ENCODE measurements at regions not wholly inside any gene's neighbourhood (a gene's known extent, or its start where the extent isn't known, plus 50 kb on each side); places are given as distances from the start of the nearest gene placed in this dataset.

DNA sequence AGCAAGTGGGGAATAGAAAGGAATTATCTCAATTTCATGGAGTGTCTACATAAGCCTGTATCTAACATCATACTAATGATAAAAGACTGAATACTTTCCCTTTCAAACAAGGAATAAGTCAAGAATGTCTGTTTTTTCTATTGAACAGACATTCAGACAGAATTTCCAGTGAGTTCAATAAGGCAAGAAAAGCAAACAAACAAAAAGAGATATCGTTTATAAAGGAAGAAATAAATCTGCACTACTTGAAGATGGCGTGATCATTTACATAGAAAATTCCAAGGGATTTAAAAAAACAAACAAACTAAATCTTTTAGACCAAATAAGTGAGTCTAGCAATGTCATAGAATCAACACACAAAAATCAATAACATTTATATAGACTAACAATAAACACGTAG lies 273.1 kb upstream of the FOXG1 start:
- no peak for DNase-seq (ENCODE audit: low read depth)
- Histone ChIP-seq H3K27me3 (ENCODE audit: control insufficient read depth, insufficient read depth, low read length) (no peaks in the 10 kb centered on the region), H3K36me3 (ENCODE audit: control insufficient read depth, insufficient read depth, low read length) (no peaks in the 10 kb centered on the region), H3K4me3 (ENCODE audit: low read depth, low read length) (no peak overlapping the region)
- TF ChIP-seq, protein P1, sequence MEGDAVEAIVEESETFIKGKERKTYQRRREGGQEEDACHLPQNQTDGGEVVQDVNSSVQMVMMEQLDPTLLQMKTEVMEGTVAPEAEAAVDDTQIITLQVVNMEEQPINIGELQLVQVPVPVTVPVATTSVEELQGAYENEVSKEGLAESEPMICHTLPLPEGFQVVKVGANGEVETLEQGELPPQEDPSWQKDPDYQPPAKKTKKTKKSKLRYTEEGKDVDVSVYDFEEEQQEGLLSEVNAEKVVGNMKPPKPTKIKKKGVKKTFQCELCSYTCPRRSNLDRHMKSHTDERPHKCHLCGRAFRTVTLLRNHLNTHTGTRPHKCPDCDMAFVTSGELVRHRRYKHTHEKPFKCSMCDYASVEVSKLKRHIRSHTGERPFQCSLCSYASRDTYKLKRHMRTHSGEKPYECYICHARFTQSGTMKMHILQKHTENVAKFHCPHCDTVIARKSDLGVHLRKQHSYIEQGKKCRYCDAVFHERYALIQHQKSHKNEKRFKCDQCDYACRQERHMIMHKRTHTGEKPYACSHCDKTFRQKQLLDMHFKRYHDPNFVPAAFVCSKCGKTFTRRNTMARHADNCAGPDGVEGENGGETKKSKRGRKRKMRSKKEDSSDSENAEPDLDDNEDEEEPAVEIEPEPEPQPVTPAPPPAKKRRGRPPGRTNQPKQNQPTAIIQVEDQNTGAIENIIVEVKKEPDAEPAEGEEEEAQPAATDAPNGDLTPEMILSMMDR (IDR thresholded peaks at IDR 0.05; ENCODE audit: insufficient read depth, low read length, severe bottlenecking), result no peak
- FAIRE-seq, result no peak

GRCh38 chr14:28494196-28494595 lies 272.4 kb upstream of the FOXG1 start:
- TF ChIP-seq, protein P1 (IDR thresholded peaks at IDR 0.05; ENCODE audit: insufficient read depth, low read length, severe bottlenecking), result no peak
- H3K27me3 ChIP-seq (ENCODE audit: control insufficient read depth, insufficient read depth, low read length), result no peaks in the 10 kb centered on the region
- no peak overlapping the region for H3K4me3 ChIP-seq (ENCODE audit: low read depth, low read length)
- peak; percentile 96 for DNase-seq (ENCODE audit: low read depth)
- FAIRE-seq, result no peak
- no peaks in the 10 kb centered on the region for H3K36me3 ChIP-seq (ENCODE audit: control insufficient read depth, insufficient read depth, low read length)

DNA sequence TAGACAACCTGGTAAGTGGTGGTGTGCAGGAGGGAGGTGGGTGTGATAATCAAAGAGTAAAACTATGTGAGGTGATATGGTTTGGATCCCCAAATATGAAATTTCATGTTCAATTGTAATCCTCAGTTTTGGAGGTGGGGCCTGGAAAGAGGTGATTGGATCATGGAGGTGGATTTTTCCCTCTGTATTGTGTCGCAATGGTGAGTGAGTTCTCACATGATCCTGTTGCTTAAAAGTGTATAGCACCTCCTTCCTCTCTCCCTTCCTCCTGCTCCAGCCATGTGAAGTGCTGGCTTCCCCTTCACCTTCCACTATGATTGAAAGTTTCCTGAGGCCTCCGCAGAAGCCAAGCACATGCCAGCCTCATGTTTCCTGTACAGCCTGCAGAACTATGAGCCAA lies 270.2 kb upstream of the FOXG1 start:
- Histone ChIP-seq H3K36me3 (ENCODE audit: control insufficient read depth, insufficient read depth, low read length) (no peaks in the 10 kb centered on the region), H3K27me3 (ENCODE audit: control insufficient read depth, insufficient read depth, low read length) (no peaks in the 10 kb centered on the region), H3K4me3 (ENCODE audit: low read depth, low read length) (no peak overlapping the region)
- TF ChIP-seq, protein P1 (IDR thresholded peaks at IDR 0.05; ENCODE audit: insufficient read depth, low read length, severe bottlenecking), result no peak
- DNase-seq (ENCODE audit: low read depth), result peak; percentile 42
- FAIRE-seq, result no peak

DNA sequence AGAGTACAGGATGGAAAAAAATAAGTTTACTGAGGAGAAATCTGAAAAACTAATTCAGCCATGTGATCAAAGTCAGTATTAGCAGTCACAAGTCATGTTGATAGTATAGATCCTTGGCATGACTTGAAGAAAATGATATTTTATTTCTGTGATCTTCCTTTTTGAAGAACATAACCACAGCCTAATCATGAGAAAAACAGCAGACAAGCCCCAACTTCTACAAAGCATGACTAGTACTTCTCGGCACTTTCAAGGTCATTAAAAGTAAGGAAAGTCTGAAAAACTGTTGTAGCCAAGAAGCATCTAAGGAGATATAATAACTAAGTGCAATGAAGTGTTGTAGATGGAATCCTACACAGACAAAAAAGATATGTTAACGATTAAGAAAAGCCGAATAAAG lies 264.1 kb upstream of the FOXG1 start:
- TF ChIP-seq, protein P1 (IDR thresholded peaks at IDR 0.05; ENCODE audit: insufficient read depth, low read length, severe bottlenecking), result no peak
- no peak overlapping the region for H3K4me3 ChIP-seq (ENCODE audit: low read depth, low read length)
- no peaks in the 10 kb centered on the region for H3K36me3 ChIP-seq (ENCODE audit: control insufficient read depth, insufficient read depth, low read length)
- DNase-seq (ENCODE audit: low read depth), result peak; percentile 38
- H3K27me3 ChIP-seq (ENCODE audit: control insufficient read depth, insufficient read depth, low read length), result no peaks in the 10 kb centered on the region
- no peak for FAIRE-seq

GRCh38 chr14:28515571-28515970 lies 251.0 kb upstream of the FOXG1 start:
- no peaks in the 10 kb centered on the region for H3K27me3 ChIP-seq (ENCODE audit: control insufficient read depth, insufficient read depth, low read length)
- DNase-seq (ENCODE audit: low read depth) (peak; percentile 88), FAIRE-seq (no peak)
- TF ChIP-seq, protein P1 (IDR thresholded peaks at IDR 0.05; ENCODE audit: insufficient read depth, low read length, severe bottlenecking), result no peak
- no peak overlapping the region for H3K4me3 ChIP-seq (ENCODE audit: low read depth, low read length)
- H3K36me3 ChIP-seq (ENCODE audit: control insufficient read depth, insufficient read depth, low read length), result no peaks in the 10 kb centered on the region

DNA sequence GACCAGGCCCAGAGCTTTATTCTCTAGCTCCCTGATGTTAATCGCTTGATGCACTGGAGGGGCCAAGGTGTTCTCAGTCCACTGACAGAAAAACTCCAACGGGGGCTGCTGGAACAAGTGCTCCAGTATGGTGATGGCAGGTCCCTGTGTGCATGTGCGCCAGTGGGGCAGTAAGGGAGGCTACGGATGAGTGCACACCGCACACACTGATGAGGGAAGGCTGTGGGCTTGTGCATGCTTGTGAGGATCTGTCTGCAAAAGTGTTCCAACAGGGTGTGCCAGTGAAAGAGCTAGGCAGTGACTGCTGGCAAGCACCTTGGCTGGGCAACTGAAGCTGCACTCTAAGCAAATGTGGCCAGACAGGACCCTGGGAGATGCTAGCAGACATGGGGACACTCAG lies 229.7 kb upstream of the FOXG1 start:
- H3K27me3 ChIP-seq (ENCODE audit: control insufficient read depth, insufficient read depth, low read length), result no peaks in the 10 kb centered on the region
- H3K4me3 ChIP-seq (ENCODE audit: low read depth, low read length), result no peak overlapping the region
- DNase-seq (ENCODE audit: low read depth), result no peak
- H3K36me3 ChIP-seq (ENCODE audit: control insufficient read depth, insufficient read depth, low read length), result no peaks in the 10 kb centered on the region
- TF ChIP-seq, protein P1 (IDR thresholded peaks at IDR 0.05; ENCODE audit: insufficient read depth, low read length, severe bottlenecking), result no peak
- no peak for FAIRE-seq

Data from bronchial epithelial cell (primary cell).